HG03342 (cell line): ENCODE measurements at regions not wholly inside any gene's neighbourhood (a gene's known extent, or its start where the extent isn't known, plus 50 kb on each side); places are given as distances from the start of the nearest gene placed in this dataset.
"Not testable (repeated sequence)": the region's sequence is repeated elsewhere in the genome, so short reads cannot be mapped to it uniquely, and the experiment has no call there.

Source experiments
- ATAC-seq: cut with Tn5 transposase; IDR thresholded peaks from one replicate; pipeline ENCODE4 v1.9.1; 2021; ENCODE audit warnings: mild to moderate bottlenecking, moderate library complexity; ENCODE audit not compliant: unreplicated experiment

- ATAC-seq, result no peak
These were observed 1239.1 kb downstream of the CDH12 start for GRCh38 chr5:21613971-21614488.

GRCh38 chr5:21603796-21604195, 1249.3 kb downstream of the CDH12 start:
- ATAC-seq, result no peak

DNA sequence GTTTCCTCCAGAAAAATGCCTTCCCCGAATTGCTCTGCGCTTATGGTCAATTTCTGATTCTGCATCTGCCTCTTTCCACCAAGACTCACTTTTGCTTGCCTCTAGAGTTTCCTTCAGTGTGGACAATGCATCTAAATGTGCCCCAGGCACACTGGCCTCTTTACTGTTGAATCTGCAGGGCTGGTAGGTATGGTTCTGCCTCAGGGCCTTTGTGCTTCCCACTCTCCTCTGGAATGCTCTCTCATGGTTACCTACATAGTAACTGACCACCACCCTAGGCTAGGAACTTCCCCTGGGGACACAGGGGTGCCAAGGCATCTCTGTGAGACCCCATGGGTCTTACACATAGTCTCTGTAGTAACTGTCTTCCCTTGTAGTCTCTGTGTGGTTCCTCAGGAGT, 1258.6 kb downstream of the CDH12 start:
- ATAC-seq, result no peak

- no peak for ATAC-seq
These were observed 1259.9 kb downstream of the CDH12 start for GRCh38 chr5:21593261-21593660.

- ATAC-seq, result no peak
These were observed 1271.6 kb downstream of the CDH12 start for GRCh38 chr5:21581508-21581907.

- ATAC-seq, result no peak
These were observed 1278.2 kb downstream of the CDH12 start for GRCh38 chr5:21574961-21575360.

GRCh38 chr5:21574438-21574837, 1278.7 kb downstream of the CDH12 start:
- ATAC-seq, result no peak

DNA sequence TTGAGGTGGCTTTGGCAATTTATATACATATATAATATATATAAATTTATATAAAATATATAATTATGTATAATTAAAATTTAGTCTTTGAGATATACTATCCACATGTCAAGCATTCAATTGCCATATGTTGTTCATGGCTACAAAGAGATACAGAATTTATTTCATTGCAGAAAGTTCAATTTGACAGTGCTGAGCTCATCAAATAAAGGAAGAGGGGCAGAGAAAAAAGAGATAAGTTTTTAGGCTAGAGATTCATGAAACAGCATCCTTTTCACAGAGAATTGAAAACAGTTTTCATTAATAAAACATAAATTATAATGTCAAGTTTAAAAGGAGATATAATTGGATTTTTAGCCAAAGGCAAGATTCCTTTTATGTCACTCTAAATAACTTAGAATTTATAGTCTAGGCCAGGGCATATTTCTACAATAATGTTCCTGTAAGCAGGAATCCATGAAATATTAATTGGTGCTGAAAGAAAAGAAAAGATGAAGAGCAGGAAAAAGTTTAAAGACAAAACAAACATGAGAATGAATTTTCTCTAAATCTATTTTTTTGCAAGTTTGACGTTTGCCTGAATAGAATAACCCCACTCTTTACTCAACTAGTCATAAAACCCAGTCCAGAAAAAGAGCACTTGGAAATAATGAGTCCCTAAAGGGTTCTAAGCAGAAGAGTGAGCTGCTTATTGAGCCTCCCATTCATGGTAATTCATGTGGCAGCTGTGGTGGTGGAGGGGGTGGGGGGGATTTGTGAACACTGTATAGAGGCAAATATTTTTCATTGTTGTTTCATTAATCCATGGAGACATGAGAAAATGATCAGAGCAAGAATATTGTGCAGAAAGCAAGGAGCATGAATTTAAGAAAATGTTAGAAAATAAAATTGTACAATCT, 1279.5 kb downstream of the CDH12 start:
- ATAC-seq, result no peak

- not testable (repeated sequence) for ATAC-seq
These were observed 1281.9 kb downstream of the CDH12 start for GRCh38 chr5:21571196-21571595.

DNA sequence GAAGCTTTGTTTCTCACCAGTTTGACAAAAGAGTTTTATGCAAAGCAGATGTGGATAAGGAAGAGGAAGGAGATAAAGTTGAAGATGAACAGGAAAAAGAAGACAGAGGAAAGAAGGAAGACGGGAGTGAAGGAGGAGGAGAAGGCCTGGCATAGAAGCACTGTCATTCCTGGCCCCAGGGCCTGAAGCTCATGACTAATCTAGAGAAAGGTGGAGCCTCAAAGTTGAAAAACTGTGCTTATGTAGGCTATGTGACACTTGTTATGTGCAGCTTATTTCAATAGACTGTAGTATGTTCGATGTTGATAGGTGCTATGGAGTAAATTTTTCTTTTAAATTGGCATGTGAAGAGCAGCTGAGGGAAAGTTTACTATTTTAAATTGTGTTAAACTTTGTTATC, 1294.0 kb downstream of the CDH12 start:
- not testable (repeated sequence) for ATAC-seq

DNA sequence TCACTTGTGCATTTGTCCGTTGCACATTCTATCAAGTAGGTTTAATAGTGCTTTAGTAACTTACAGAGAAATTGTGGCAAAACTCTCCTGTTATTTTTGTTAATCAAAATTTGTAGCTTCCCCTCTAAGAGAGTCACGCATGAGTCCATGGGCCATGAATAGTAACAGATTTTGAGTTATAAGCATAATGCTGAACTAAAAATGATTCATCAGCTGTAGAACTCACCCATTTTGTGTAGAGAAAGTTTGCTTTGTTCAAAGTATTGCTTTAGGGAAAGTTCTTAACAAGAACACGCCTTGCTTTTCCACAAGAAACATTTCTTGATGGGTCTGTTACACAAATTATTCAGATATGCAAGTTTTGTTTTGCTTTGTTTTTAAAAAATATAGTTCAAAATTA, 1300.9 kb downstream of the CDH12 start:
- not testable (repeated sequence) for ATAC-seq

DNA sequence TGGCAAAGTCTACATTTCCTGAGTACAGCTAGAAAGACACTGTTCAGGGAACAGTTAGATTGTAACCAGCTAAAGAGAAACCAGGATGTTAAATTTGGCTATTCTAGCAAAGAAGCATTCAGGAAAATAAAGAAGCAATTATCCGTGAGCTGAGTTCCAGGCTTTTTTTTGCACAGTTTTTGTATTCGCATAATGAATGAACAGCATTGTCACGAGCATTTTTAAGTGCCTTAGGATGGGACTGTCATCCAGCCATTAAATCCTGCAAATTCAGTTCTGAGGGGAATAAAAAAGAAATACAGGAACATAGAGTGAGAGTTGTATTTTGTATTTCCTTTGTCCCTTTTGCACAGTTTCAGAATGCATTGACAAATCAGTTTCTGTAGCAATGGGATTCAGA, 1302.2 kb downstream of the CDH12 start:
- ATAC-seq, result not testable (repeated sequence)

GRCh38 chr5:21547656-21548055, 1305.5 kb downstream of the CDH12 start:
- not testable (repeated sequence) for ATAC-seq

- ATAC-seq, result not testable (repeated sequence)
These were observed 1318.0 kb downstream of the CDH12 start for GRCh38 chr5:21535114-21535513.

- not testable (repeated sequence) for ATAC-seq
These were observed 1332.0 kb downstream of the CDH12 start for GRCh38 chr5:21521157-21521556.

DNA sequence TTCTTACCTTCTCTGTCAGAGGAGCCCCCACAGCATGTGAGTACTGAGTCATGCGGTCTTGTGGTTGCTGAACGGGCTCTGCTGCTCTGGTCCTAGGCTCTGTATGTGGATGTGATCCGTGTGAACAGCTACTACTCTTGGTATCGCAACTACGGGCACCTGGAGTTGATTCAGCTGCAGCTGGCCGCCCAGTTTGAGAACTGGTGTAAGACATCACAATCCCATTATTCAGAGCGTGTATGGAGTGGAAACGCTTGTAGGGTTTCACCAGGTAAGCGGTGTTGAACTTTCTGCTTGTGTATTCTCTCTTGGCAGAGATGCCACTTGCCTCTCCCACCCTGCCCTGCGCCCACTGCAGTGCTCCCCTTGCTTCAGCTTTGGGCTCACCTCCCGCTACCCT, 1356.2 kb downstream of the CDH12 start:
- not testable (repeated sequence) for ATAC-seq

DNA sequence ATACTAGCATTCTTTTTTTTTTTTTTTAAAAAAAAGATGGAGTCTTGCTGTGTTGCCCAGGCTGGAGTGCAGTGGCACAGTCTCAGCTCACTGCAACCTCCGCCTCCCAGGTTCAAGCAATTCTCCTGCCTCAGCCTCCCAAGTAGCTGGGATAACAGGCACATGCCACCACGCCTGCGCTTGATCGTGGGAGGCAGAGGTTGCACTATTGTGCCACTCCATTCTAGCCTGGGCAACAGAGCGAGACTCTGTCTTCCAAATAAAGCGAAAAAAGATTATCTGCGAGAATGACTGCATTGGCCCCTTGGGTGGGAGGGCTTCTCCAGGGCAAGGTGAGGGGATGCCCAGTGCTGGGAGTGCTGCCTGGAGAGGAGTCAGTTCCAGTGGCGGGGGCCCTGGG, 1357.1 kb downstream of the CDH12 start:
- not testable (repeated sequence) for ATAC-seq

DNA sequence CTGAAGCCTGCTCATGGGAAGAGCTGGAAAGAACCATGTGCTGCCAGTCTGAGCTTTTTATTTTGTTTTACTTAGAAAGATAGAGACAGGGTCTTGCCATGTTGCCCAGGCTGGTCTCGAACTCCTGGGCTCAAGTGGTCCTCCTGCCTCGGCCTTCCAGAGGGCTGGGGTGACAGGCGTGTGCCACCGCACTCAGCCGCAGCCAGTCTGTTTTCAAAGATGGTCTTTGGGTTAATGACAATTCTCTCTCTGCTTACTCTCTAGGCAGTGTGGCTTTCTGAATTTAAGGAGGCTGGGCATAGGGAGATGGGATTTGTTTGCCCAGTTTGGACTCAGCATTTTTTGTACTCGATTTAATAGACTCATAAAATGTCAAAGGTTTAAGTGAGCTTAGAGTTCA, 1357.9 kb downstream of the CDH12 start:
- not testable (repeated sequence) for ATAC-seq

GRCh38 chr5:21494033-21494432, 1359.1 kb downstream of the CDH12 start:
- ATAC-seq, result not testable (repeated sequence)

GRCh38 chr5:21491182-21491581, 1362.0 kb downstream of the CDH12 start:
- ATAC-seq, result not testable (repeated sequence)

- ATAC-seq, result not testable (repeated sequence)
These were observed 1364.3 kb downstream of the CDH12 start for GRCh38 chr5:21488828-21489227.

DNA sequence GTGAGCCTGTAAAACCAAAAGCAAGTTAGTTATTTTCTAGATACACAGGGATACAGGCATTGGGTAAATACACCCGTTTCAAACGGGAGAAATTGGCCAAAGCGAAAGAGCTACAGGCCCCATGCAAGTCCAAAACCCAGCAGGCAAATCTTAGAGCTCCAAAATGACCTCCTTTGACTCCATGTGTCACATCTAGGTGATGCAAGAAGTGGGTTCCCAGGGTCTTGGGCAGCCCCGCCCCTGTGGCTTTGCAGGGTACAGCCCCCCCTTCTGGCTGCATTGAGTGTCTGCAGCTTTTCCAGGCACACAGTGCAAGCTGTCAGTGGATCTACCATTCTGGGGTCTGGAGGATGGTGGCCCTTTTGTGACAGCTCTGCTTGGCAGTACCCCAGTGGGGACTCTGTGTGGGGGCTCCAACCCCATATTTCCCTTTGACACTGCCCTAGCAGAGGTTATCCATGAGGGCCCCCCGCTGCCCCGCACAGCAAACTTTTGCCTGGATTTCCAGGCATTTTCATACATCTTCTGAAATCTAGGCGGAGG, 1367.6 kb downstream of the CDH12 start:
- not testable (repeated sequence) for ATAC-seq
